Astrocyte of the hippocampus (primary cell): ENCODE measurements at regions not wholly inside any gene's neighbourhood (a gene's known extent, or its start where the extent isn't known, plus 50 kb on each side); places are given as distances from the start of the nearest gene placed in this dataset.

Source experiments
- DNase-seq: peaks from one replicate; pipeline ENCODE4 v3.0.0; 2011; ENCODE audit warnings: low read depth, low spot score

GRCh38 chr6:44531442-44532015 is 144.0 kb downstream of the CDC5L start:
- peak; percentile 48 for DNase-seq

DNA sequence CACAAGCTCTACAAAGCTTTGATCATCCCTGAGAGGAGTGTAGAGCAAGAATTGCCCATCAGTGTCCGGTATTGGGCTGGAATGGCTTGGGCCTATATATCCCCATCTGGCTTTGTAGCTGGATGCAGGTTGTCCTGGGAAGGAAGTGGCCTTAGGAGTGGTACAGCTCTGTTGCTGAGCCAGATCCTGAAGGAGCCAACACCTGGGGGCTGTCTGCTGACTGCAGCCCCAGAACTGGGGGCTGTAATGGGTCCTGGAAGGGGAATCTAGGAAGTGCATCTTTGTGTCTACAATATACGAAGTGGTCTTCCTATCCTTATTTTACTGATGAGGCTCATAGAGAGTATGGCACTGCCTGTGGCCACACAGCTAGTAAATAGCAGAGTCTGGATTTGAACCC is 145.9 kb downstream of the CDC5L start:
- DNase-seq, result no peak

GRCh38 chr6:44534291-44534690 is 146.8 kb downstream of the CDC5L start:
- no peak for DNase-seq

- no peak for DNase-seq
These were observed 147.9 kb downstream of the CDC5L start for GRCh38 chr6:44535446-44535845.

GRCh38 chr6:44535967-44536366 is 148.5 kb downstream of the CDC5L start:
- DNase-seq, result no peak

GRCh38 chr6:44537306-44538049 is 150.0 kb downstream of the CDC5L start:
- DNase-seq, result no peak

DNA sequence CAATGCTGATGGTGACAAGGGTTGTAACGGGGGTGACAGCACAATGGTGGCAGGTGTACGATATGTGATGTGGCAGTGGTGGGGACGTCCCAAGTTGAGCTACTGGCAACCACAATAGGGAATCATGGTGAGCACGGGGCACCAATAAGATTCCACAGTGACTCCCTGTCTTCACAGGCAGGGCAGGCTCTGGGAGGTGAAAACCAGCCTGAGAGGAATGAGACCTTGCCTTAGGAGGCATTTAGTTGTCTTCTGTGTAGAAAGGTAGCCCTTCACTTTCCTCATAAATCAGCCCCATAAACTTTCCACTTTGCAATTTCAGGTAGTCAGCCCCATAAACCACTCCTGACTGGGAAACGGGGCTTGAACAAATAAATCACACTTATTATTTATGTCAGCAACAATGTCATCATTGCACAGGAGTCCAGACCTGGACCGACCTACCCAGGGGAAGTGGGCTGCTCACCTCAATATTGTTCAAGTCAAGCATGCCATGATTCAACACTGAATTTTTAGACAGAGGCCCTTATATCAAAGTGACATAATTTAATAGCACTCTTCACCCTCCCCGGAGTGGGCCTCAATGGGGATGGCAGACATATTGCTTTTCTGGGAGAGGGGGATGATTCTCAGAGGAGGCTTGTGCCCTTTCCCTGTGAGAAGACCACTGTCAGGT is 150.8 kb downstream of the CDC5L start:
- no peak for DNase-seq

DNA sequence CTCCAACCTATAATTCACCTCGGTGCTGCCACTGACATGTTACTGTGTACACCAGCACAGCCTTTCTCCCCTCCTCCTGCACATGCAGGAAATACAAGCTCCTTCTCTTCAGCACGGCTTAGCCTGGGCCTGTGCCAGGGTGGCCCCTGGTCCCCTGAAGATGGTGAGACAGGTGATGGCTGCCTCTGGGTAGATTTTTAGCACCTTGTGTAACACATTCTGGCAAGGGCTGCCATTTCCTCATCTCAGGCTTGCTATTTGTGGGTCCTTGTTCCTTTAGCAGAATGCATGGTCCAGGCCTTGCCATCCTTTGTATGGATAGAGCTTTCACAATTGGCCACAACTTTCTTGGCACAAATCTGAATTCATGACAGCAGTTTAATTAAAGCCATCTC is 151.3 kb downstream of the CDC5L start:
- no peak for DNase-seq

DNA sequence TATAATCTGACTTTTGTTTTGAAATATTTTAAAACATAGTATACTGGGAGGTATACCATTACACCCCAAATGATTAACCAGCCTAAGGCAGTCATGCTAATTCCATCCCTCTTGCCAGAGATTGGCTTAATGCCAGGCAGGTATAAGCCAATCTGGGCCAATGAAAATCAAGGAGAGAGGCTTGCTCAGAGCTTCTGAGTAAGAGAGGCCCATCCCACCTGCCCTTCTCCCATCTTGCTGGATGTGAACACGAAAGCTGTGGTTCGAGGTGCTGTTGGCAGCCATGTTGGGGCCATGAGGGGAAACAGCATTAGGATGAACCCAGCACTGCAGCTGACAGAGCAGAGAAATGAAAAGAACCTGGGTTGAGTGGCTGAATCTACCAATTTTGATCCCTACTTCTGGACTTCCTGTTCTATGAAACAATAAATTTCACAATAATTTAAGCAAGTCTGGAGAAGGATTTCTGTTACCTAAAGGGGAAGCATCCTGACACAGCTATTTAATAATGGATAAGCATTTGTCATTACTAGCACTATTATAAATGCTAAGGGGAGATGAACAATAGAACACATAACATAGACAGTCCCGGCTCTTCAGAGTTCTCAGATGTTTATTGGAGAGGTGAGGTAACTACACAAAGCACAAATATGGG is 152.3 kb downstream of the CDC5L start:
- DNase-seq, result no peak

GRCh38 chr6:44540881-44541280 is 153.4 kb downstream of the CDC5L start:
- DNase-seq, result no peak

DNA sequence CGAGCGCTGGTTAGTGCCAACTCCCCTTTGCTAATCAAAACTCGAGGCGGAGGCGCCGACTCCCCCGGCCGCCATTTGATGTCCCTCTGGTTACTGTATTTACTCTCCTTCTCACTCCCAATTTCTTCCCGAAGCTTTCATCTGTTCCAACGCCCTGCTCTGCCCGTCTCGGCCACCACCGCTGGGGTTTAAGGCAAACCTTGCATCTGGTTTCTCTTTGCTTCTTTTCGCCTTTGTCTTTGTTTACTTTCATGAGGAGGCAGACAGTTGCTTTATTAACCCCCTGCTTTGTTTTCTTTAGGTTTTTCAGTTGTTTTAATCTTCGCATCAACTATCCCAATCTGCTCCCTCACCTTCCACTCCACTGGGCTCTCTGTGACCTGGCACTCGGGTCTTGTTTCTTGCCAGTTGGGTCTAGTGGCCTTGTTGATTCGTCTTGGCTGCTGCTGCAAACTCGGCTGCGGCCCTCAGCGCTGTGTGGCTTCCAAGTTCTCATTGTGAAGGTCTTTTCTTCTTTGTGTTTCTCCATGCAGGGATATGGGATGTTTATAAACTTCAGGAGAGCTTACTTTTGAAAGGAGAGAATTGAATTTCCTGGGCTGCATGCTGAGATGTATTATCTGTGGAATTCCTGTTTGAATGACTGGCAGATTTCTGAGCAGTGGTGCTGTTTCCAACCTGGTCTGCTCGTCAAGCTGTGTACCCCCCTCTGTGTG is 155.1 kb downstream of the CDC5L start:
- peak; percentile 76 for DNase-seq

- DNase-seq, result no peak
These were observed 156.2 kb downstream of the CDC5L start for GRCh38 chr6:44543664-44544063.

- no peak for DNase-seq
These were observed 157.7 kb downstream of the CDC5L start for GRCh38 chr6:44545224-44545623.

- DNase-seq, result no peak
These were observed 160.8 kb downstream of the CDC5L start for GRCh38 chr6:44548319-44548718.

- DNase-seq, result no peak
These were observed 162.0 kb downstream of the CDC5L start for GRCh38 chr6:44549516-44549915.

DNA sequence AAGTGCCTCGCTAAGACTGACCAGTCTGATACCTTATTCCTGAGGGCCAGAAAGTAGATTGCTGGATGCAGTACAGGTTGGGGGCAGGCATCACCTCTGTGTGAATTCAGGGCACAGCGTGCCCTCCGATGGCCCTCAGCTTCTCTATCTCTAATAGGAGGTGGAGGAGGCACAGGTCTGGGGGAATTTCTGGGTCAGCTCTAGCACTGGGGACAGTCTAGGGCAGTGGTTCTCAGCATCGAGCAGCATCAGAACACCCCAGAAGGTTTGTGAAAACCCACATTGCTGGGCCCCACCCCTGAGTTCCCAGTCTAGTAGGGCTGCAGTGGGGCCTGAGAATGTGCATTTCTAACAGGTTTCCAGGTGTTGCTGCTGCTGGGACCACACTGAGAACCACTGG is 166.7 kb downstream of the CDC5L start:
- no peak for DNase-seq

- DNase-seq, result no peak
These were observed 167.4 kb downstream of the CDC5L start for GRCh38 chr6:44554861-44555260.

- DNase-seq, result no peak
These were observed 168.5 kb downstream of the CDC5L start for GRCh38 chr6:44556046-44556445.

GRCh38 chr6:44558024-44558831 is 170.7 kb downstream of the CDC5L start:
- no peak for DNase-seq

GRCh38 chr6:44558832-44559251 is 171.3 kb downstream of the CDC5L start:
- DNase-seq, result peak; percentile 61
